IMR-90 (cell line): ENCODE measurements at regions not wholly inside any gene's neighbourhood (a gene's known extent, or its start where the extent isn't known, plus 50 kb on each side); places are given as distances from the start of the nearest gene placed in this dataset.

Experiments
- ATAC-seq: fragments of 200-7000 bp; cut with Tn5 transposase; 2 replicates; pipeline ENCODE4 v1.9.1; 2020; ENCODE audit warnings: low read depth, mild to moderate bottlenecking, moderate library complexity
- BruUV-seq: library from RNA; stranded (reverse); fragments of 400-500 nt; replicated peaks from 2 replicates; lab custom pipeline; 2021; lab: Mats Ljungman, UMichigan
- CTCF ChIA-PET: fragments of 300-600 bp; formaldehyde crosslinking; extraction: SDS; loops from one replicate; lab custom pipeline; 2021; ENCODE audit warnings: antibody characterized with exemption; lab: Yijun Ruan, JAX
- POLR2A ChIA-PET: fragments of 300-600 bp; sonication (Branson Sonifier 250); formaldehyde crosslinking; loops from one replicate; lab custom pipeline; 2022; ENCODE audit warnings: antibody characterized with exemption; ENCODE audit not compliant: unreplicated experiment; lab: Charles Lee
- DNase-seq: peaks from one replicate; pipeline ENCODE4 v3.0.0; 2013
- H2AFZ ChIP-seq: replicated peaks from 2 replicates; pipeline ENCODE3; 2013; ENCODE audit warnings: low read length, mild to moderate bottlenecking; ENCODE audit not compliant: poor library complexity
- H2AK5ac ChIP-seq: 2 replicates; pipeline ENCODE4 v1.6.1; 2013; ENCODE audit warnings: low read depth, low read length, inconsistent platforms
- H2AK9ac ChIP-seq: replicated peaks from 2 replicates; pipeline ENCODE3; 2013; ENCODE audit warnings: mild to moderate bottlenecking, low read depth, low read length, moderate library complexity; ENCODE audit not compliant: poor library complexity
- H2BK120ac ChIP-seq: 2 replicates; pipeline ENCODE4 v1.6.1; 2013; ENCODE audit warnings: low read depth, low read length, inconsistent platforms
- H2BK15ac ChIP-seq: 3 replicates; pipeline ENCODE4 v1.6.1; 2013; ENCODE audit warnings: low read depth, low read length, inconsistent platforms
- H2BK20ac ChIP-seq: 2 replicates; pipeline ENCODE4 v1.6.1; 2013; ENCODE audit warnings: low read depth, mild to moderate bottlenecking, inconsistent platforms, low read length, moderate library complexity
- H2BK5ac ChIP-seq: 2 replicates; pipeline ENCODE4 v1.6.1; 2013; ENCODE audit warnings: mild to moderate bottlenecking, low read depth, low read length, inconsistent platforms; ENCODE audit not compliant: poor library complexity, severe bottlenecking
- H3K14ac ChIP-seq: replicated peaks from 2 replicates; pipeline ENCODE4 v1.6.1; 2013; ENCODE audit warnings: low read depth, low read length, inconsistent platforms
- H3K18ac ChIP-seq: 2 replicates; pipeline ENCODE4 v1.6.1; 2013; ENCODE audit warnings: low read depth, low read length, control low read depth
- H3K23ac ChIP-seq: 2 replicates; pipeline ENCODE4 v1.6.1; 2013; ENCODE audit warnings: low read depth, low read length, inconsistent platforms
- H3K27ac ChIP-seq: 2 replicates; pipeline ENCODE4 v1.5.1; 2013; ENCODE audit warnings: mild to moderate bottlenecking, control low read depth, low read length; ENCODE audit not compliant: insufficient read depth
- H3K27me3 ChIP-seq: 2 replicates; pipeline ENCODE4 v1.6.1; 2013; ENCODE audit warnings: low read length; ENCODE audit not compliant: control insufficient read depth, insufficient read depth
- H3K36me3 ChIP-seq: 2 replicates; pipeline ENCODE4 v1.6.1; 2013; ENCODE audit warnings: low read length, mixed read lengths; ENCODE audit not compliant: control insufficient read depth, insufficient read depth
- H3K4ac ChIP-seq: 2 replicates; pipeline ENCODE4 v1.6.1; 2013; ENCODE audit warnings: low read depth, low read length, inconsistent platforms
- H3K4me1 ChIP-seq: 2 replicates; pipeline ENCODE4 v1.6.1; 2013; ENCODE audit warnings: low read length, mixed read lengths; ENCODE audit not compliant: control insufficient read depth, insufficient read depth
- H3K4me2 ChIP-seq: 2 replicates; pipeline ENCODE4 v1.6.1; 2013; ENCODE audit warnings: low read depth, mild to moderate bottlenecking, control low read depth, low read length, moderate library complexity
- H3K4me3 ChIP-seq: 2 replicates; pipeline ENCODE4 v1.5.1; 2013; ENCODE audit warnings: low read depth, mild to moderate bottlenecking, control low read depth, low read length, moderate library complexity; ENCODE audit not compliant: insufficient read depth
- H3K56ac ChIP-seq: 2 replicates; pipeline ENCODE4 v1.6.1; 2013; ENCODE audit warnings: low read length, inconsistent platforms; ENCODE audit not compliant: insufficient read depth; ENCODE audit errors: extremely low read depth
- H3K79me1 ChIP-seq, 2 experiments: 2 replicates each; pipeline ENCODE4 v1.6.1; 2013; ENCODE audit warnings: low read length in 2 of 2, inconsistent platforms in 1 of 2, low read depth in 1 of 2
- H3K9ac ChIP-seq: 2 replicates; pipeline ENCODE4 v1.6.1; 2013; ENCODE audit warnings: low read depth, low read length, control low read depth
- H3K9me1 ChIP-seq: 2 replicates; pipeline ENCODE4 v1.6.1; 2013; ENCODE audit warnings: low read length, inconsistent platforms; ENCODE audit not compliant: insufficient read depth
- H3K9me3 ChIP-seq: 2 replicates; pipeline ENCODE4 v1.6.1; 2013; ENCODE audit warnings: low read length; ENCODE audit not compliant: control insufficient read depth, insufficient read depth
- H4K20me1 ChIP-seq: 2 replicates; pipeline ENCODE4 v1.6.1; 2013; ENCODE audit warnings: low read length, inconsistent platforms; ENCODE audit not compliant: insufficient read depth
- H4K5ac ChIP-seq: 2 replicates; pipeline ENCODE4 v1.6.1; 2013; ENCODE audit warnings: mild to moderate bottlenecking, low read depth, low read length, control low read depth
- H4K8ac ChIP-seq, 2 experiments: 2 replicates each; pipeline ENCODE4 v1.6.1; 2013; ENCODE audit warnings: low read depth in 2 of 2, low read length in 2 of 2, control low read depth in 1 of 2, inconsistent platforms in 1 of 2
- H4K91ac ChIP-seq: 2 replicates; pipeline ENCODE4 v1.6.1; 2013; ENCODE audit warnings: low read depth, low read length, inconsistent platforms; ENCODE audit not compliant: insufficient read depth
- BHLHE40 ChIP-seq: fragments of 150-350 bp; IDR thresholded peaks from 2 replicates; pipeline ENCODE4 v1.6.1; 2016; ENCODE audit warnings: mild to moderate bottlenecking, low read depth, low read length
- CEBPB ChIP-seq: IDR thresholded peaks from 2 replicates; pipeline ENCODE4 v1.6.1; 2012; ENCODE audit warnings: low read depth, low read length, improper control_type of control experiment
- CHD1 ChIP-seq: IDR thresholded peaks from 2 replicates; pipeline ENCODE4 v1.6.1; 2012; ENCODE audit warnings: low read depth, low read length, improper control_type of control experiment
- CTCF ChIP-seq: conservative IDR thresholded peaks from 2 replicates; pipeline ENCODE4 v1.5.1; 2012; ENCODE audit warnings: mild to moderate bottlenecking, low read depth, low read length, improper control_type of control experiment
- FOS ChIP-seq: fragments of 150-350 bp; IDR thresholded peaks from 2 replicates; pipeline ENCODE4 v1.6.1; 2016; ENCODE audit warnings: low read depth, low read length
- MAFK ChIP-seq: IDR thresholded peaks from 2 replicates; pipeline ENCODE4 v1.6.1; 2012; ENCODE audit warnings: low read depth, low read length, improper control_type of control experiment
- MAZ ChIP-seq: IDR thresholded peaks from 2 replicates; pipeline ENCODE4 v1.6.1; 2012; ENCODE audit warnings: low read depth, mild to moderate bottlenecking, low read length, improper control_type of control experiment, moderate library complexity, borderline replicate concordance
- MXI1 ChIP-seq: IDR thresholded peaks from 2 replicates; pipeline ENCODE4 v1.6.1; 2012; ENCODE audit warnings: low read depth, mild to moderate bottlenecking, low read length, moderate library complexity, borderline replicate concordance
- NFE2L2 ChIP-seq: fragments of 150-350 bp; IDR thresholded peaks from 2 replicates; pipeline ENCODE4 v1.6.1; 2016; ENCODE audit warnings: low read depth, mild to moderate bottlenecking, low read length
- POLR2A ChIP-seq: IDR thresholded peaks from 2 replicates; pipeline ENCODE4 v1.6.1; 2012; ENCODE audit warnings: mild to moderate bottlenecking, low read depth, low read length
- RAD21 ChIP-seq: IDR thresholded peaks from 2 replicates; pipeline ENCODE4 v1.6.1; 2012; ENCODE audit warnings: low read length, improper control_type of control experiment
- RCOR1 ChIP-seq: IDR thresholded peaks from 2 replicates; pipeline ENCODE4 v1.6.1; 2012; ENCODE audit warnings: mild to moderate bottlenecking, low read length, improper control_type of control experiment; ENCODE audit not compliant: insufficient replicate concordance
- RFX5 ChIP-seq: IDR thresholded peaks from 2 replicates; pipeline ENCODE4 v1.8.0; 2012; ENCODE audit warnings: low read depth, mild to moderate bottlenecking, low read length, moderate library complexity
- SMC3 ChIP-seq: fragments of 150-350 bp; IDR thresholded peaks from 2 replicates; pipeline ENCODE4 v1.6.1; 2016; ENCODE audit warnings: low read depth, mild to moderate bottlenecking, antibody characterized with exemption, low read length, moderate library complexity
- USF2 ChIP-seq: fragments of 150-350 bp; IDR thresholded peaks from 2 replicates; pipeline ENCODE4 v1.6.1; 2017; ENCODE audit warnings: mild to moderate bottlenecking, antibody characterized with exemption, low read length, low read depth
- WGBS, 2 experiments: methylation state at CpG; one replicate each; pipeline versions ENCODE4 v1.1.5 to v1.1.7; 2013; ENCODE audit warnings: missing lambda C conversion rate in 2 of 2; ENCODE audit not compliant: insufficient read length in 1 of 2; ENCODE audit errors: extremely low coverage in 2 of 2; 5-methylcytosine and 5-hydroxymethylcytosine counted together
- dilution Hi-C: fragments of 300-500 bp; cut with HindIII; formaldehyde crosslinking; loops from one replicate; pipeline ENCODE4 v1.14.3; 2018; ENCODE audit warnings: low sequenced_read_pairs; ENCODE audit not compliant: unreplicated experiment
- in situ Hi-C: fragments of 300-500 bp; cut with MboI; formaldehyde crosslinking; loops from 3 replicates; pipeline ENCODE4 v1.14.3; 2019; ENCODE audit warnings: low sequenced_read_pairs, inconsistent platforms, mixed read lengths
- intact Hi-C: fragments of 100-400 bp; cut with micrococcal nuclease; formaldehyde crosslinking; loops from 2 replicates; pipeline ENCODE4 v1.10.0; 2022
- TF ChIP-seq, protein P1 (sequence below): fragments of 150-350 bp; IDR thresholded peaks from 2 replicates; pipeline ENCODE4 v1.6.1; 2016; ENCODE audit warnings: low read depth, mild to moderate bottlenecking, low read length, moderate library complexity, borderline replicate concordance

DNA sequence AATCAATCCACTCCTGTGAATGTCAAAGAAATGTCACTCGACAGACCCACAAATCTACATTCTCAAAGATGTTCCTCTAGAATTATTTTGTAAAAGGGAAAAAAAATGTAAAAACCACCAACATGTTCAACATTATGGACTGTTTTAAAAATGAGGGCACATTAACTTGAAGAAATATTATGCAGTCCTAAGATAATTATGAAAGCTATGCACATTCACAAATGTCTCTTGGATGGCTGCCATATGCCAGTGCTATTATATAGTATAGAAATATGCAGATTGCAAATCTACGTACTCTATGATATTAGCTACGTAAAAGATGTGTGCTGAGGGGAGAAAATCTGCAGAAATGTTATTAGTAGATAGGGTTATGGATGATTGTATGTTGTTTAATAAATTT lies 334.2 kb downstream of the BMP4 start:
- dilution Hi-C loops (no loop called here), intact Hi-C loops (loop anchor here (5.0 kb wide), 2 partner anchors 80 to 330 kb away; no protein-coding TSS in a partner anchor), in situ Hi-C loops (no loop called here)
- H3K9ac ChIP-seq = no peak overlapping the region
- DNase-seq = no peak
- H3K23ac ChIP-seq = no peak overlapping the region
- TF ChIP-seq CHD1 = no peak
- no peak for TF ChIP-seq NFE2L2
- TF ChIP-seq CTCF = no peak
- no peak for TF ChIP-seq POLR2A
- TF ChIP-seq SMC3 = no peak
- TF ChIP-seq USF2 = no peak
- no peak for TF ChIP-seq BHLHE40
- TF ChIP-seq FOS = no peak
- TF ChIP-seq MAFK = no peak
- no peak for TF ChIP-seq MXI1
- no peak for TF ChIP-seq MAZ
- no peak for TF ChIP-seq RFX5
- TF ChIP-seq CEBPB = no peak
- TF ChIP-seq RAD21 = no peak
- TF ChIP-seq, protein P1, sequence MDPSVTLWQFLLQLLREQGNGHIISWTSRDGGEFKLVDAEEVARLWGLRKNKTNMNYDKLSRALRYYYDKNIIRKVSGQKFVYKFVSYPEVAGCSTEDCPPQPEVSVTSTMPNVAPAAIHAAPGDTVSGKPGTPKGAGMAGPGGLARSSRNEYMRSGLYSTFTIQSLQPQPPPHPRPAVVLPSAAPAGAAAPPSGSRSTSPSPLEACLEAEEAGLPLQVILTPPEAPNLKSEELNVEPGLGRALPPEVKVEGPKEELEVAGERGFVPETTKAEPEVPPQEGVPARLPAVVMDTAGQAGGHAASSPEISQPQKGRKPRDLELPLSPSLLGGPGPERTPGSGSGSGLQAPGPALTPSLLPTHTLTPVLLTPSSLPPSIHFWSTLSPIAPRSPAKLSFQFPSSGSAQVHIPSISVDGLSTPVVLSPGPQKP = no peak
- no peak for TF ChIP-seq RCOR1
- H3K4me1 ChIP-seq = peaks cover 20% of the 10 kb centered on the region
- no peak overlapping the region for H3K4me3 ChIP-seq
- no peak overlapping the region for H2BK5ac ChIP-seq
- H2AK5ac ChIP-seq = no peak overlapping the region
- H3K18ac ChIP-seq = peak overlapping the region; percentile 37; the same call in 1 of the 2 replicates
- H2BK20ac ChIP-seq = no peak overlapping the region
- 0 out of 2 replicates have a peak, but pooled peaks cover 2% of the 10 kb centered on the region for H3K9me3 ChIP-seq
- H3K56ac ChIP-seq = no peak overlapping the region
- no peaks in the 10 kb centered on the region for H3K36me3 ChIP-seq
- no peak overlapping the region for H4K8ac ChIP-seq
- H4K20me1 ChIP-seq = no peaks in the 10 kb centered on the region
- BruUV-seq = no TSS peak
- H3K9me1 ChIP-seq = peaks cover 10% of the 10 kb centered on the region
- H2AK9ac ChIP-seq = no peak overlapping the region
- no peak overlapping the region for H3K4ac ChIP-seq
- ChIA-PET CTCF (no interaction called here), POLR2A (no interaction called here)
- no peaks in the 10 kb centered on the region for H3K79me1 ChIP-seq
- ATAC-seq = no peak
- no peak overlapping the region; the same call in 1 of the 2 replicates for H4K5ac ChIP-seq
- no peak overlapping the region for H3K27ac ChIP-seq
- H3K4me2 ChIP-seq = no peak overlapping the region
- H2BK15ac ChIP-seq = no peak overlapping the region
- no peak overlapping the region for H2AFZ ChIP-seq
- no peak overlapping the region for H4K91ac ChIP-seq
- WGBS, 2 experiments = 92% methylated on average over 2 of the region's 3 CpGs; no CpG with 5 or more reads in 1 of the 2 experiments
- no peak overlapping the region for H3K14ac ChIP-seq
- H2BK120ac ChIP-seq = no peak overlapping the region
- peaks cover 7% of the 10 kb centered on the region for H3K27me3 ChIP-seq
